ENCODE measurements at regions not wholly inside any gene's neighbourhood (a gene's known extent, or its start where the extent isn't known, plus 50 kb on each side); places are given as distances from the start of the nearest gene placed in this dataset.

DNA sequence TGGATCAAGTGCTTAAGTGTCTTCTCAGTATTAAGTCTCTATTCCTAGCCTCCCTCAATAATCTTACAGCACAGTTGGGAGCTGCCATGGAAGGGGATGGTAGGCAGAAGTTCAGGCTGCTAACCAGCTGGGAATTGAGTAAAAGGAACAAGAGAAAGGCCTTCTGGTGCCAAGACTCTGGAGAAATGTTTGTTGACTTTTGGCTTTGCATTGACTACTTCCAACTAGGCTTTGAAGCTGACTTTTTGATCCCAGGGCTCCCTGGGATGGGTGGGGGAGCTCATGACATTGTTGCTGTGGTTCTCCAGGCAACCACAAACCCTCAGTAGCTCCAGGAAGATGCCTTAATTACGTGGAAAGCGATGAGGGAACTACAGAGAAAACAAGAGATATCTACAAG lies 85.2 kb upstream of the HTR4 start:
- H4K20me1 ChIP-seq (replicated peaks; ENCODE audit: control insufficient read depth, extremely low read depth, insufficient read depth, low read length) = no peaks in the 10 kb centered on the region
- no peak overlapping the region for H3K9ac ChIP-seq (replicated peaks; ENCODE audit: extremely low read depth, insufficient read depth, low read length)
- dilution Hi-C loops (cut with MboI; ENCODE audit: extremely low pct_ligation_motif_present, low sequenced_read_pairs) (loop anchor here (25.0 kb wide), 1 partner anchor 373 kb away; no protein-coding TSS in a partner anchor), intact Hi-C loops (cut with micrococcal nuclease) (no loop called here)
- peak; percentile 28 for DNase-seq (ENCODE audit: low read depth, low spot score)
- peaks cover 14% of the 10 kb centered on the region for H3K4me1 ChIP-seq (ENCODE audit: control insufficient read depth, extremely low read depth, insufficient read depth, low read length)
- no peak for FAIRE-seq
- H3K27ac ChIP-seq (ENCODE audit: insufficient read depth, low read depth, low read length) = no peak overlapping the region
- no peak overlapping the region for H3K4me3 ChIP-seq (replicated peaks in 1 of 3; ENCODE audit: insufficient read depth in 1 of 3, low read depth in 1 of 3, low read length in 3 of 3)
- no TSS peak for BruUV-seq (replicated peaks)
- H3K79me2 ChIP-seq (ENCODE audit: control insufficient read depth, insufficient read depth, low read length) = no peaks in the 10 kb centered on the region
- peak overlapping the region; percentile 30 for H2AFZ ChIP-seq (ENCODE audit: low read depth, low read length)
- no peaks in the 10 kb centered on the region for H3K9me1 ChIP-seq (replicated peaks; ENCODE audit: control insufficient read depth, extremely low read depth, insufficient read depth, low read length)
- no peak overlapping the region for H3K4me2 ChIP-seq (ENCODE audit: insufficient read depth, low read length)
- H3K36me3 ChIP-seq (ENCODE audit: control insufficient read depth in 2 of 2, extremely low read depth in 1 of 2, insufficient read depth in 2 of 2, low read length in 2 of 2) = no peaks in the 10 kb centered on the region
- POLR2A ChIA-PET = no interaction called here
- H3K27me3 ChIP-seq (ENCODE audit: control insufficient read depth in 2 of 2, insufficient read depth in 2 of 2, low read length in 2 of 2) = no peaks in the 10 kb centered on the region
- no peaks in the 10 kb centered on the region for H3K9me3 ChIP-seq (replicated peaks; ENCODE audit: control insufficient read depth, insufficient read depth, low read length)
- CTCF ChIA-PET = interaction anchor here (0.8 to 9.7 kb wide), 16 partner anchors 9 to 391 kb away, joined by 3 to 245 read pairs (median 4); no protein-coding TSS in a partner anchor
- no peak for TF ChIP-seq MYC (IDR thresholded peaks at IDR 0.05; ENCODE audit: low read depth, low read length)
- no peak for TF ChIP-seq POLR2AphosphoS5 (IDR thresholded peaks at IDR 0.05; ENCODE audit: insufficient read depth, low read depth, low read length)
- TF ChIP-seq JUN (IDR thresholded peaks at IDR 0.05; ENCODE audit: borderline replicate concordance, insufficient read depth, insufficient read length, low read depth) = no peak
- TF ChIP-seq, protein P1, sequence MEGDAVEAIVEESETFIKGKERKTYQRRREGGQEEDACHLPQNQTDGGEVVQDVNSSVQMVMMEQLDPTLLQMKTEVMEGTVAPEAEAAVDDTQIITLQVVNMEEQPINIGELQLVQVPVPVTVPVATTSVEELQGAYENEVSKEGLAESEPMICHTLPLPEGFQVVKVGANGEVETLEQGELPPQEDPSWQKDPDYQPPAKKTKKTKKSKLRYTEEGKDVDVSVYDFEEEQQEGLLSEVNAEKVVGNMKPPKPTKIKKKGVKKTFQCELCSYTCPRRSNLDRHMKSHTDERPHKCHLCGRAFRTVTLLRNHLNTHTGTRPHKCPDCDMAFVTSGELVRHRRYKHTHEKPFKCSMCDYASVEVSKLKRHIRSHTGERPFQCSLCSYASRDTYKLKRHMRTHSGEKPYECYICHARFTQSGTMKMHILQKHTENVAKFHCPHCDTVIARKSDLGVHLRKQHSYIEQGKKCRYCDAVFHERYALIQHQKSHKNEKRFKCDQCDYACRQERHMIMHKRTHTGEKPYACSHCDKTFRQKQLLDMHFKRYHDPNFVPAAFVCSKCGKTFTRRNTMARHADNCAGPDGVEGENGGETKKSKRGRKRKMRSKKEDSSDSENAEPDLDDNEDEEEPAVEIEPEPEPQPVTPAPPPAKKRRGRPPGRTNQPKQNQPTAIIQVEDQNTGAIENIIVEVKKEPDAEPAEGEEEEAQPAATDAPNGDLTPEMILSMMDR (IDR thresholded peaks at IDR 0.05; ENCODE audit: extremely low read depth in 1 of 2, insufficient read depth in 1 of 2, low read depth in 1 of 2, low read length in 2 of 2) = no peak
- TF ChIP-seq, protein P2, sequence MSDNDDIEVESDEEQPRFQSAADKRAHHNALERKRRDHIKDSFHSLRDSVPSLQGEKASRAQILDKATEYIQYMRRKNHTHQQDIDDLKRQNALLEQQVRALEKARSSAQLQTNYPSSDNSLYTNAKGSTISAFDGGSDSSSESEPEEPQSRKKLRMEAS (IDR thresholded peaks at IDR 0.05; ENCODE audit: insufficient read depth, insufficient read length) = no peak
- no peak for TF ChIP-seq POLR2A (IDR thresholded peaks at IDR 0.05; ENCODE audit: low read depth, low read length)
- TF ChIP-seq GATA2 (IDR thresholded peaks at IDR 0.05; ENCODE audit: insufficient read depth, insufficient read length, low read depth, low read length) = no peak
- no peak for TF ChIP-seq EZH2 (IDR thresholded peaks at IDR 0.05; ENCODE audit: borderline replicate concordance, low read depth, low read length, severe bottlenecking)
- no peak for TF ChIP-seq FOS (IDR thresholded peaks at IDR 0.05; ENCODE audit: borderline replicate concordance, insufficient read depth, low read length)
